ENCODE measurements at regions not wholly inside any gene's neighbourhood (a gene's known extent, or its start where the extent isn't known, plus 50 kb on each side); places are given as distances from the start of the nearest gene placed in this dataset.

DNA sequence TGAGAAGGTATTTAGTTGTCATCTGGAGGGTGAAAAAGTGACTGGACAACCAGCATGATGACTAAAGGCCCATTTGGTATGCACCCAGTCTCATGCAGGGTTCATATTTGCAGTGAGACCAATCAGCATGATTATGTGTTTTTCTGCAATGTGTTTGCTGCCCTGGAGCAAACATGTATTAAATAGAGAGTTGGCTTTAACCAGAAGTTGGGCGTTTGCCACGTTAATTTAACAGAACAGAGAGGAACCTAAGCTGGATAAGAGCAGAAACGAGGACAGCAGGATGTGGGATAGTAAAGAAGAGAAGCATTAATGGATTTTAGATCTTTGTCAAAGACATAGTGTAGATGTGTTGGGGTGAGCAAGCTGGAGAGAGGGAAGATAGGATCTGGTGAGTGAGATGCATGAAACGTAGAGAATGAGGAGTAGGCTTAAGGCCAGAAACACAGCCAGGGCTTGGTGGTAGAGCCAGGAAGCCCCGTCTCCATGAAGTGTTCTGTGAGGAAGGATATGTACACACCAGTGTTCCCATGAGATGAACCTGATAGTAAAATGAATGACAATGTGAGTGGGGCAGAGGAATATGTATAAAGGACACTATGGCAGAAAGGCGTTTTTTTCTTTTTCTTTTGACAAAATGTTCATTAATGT lies 164.0 kb upstream of the PDGFD start:
- no peak for TF ChIP-seq POLR2A (IDR thresholded peaks at IDR 0.05)
- TF ChIP-seq, protein P1, sequence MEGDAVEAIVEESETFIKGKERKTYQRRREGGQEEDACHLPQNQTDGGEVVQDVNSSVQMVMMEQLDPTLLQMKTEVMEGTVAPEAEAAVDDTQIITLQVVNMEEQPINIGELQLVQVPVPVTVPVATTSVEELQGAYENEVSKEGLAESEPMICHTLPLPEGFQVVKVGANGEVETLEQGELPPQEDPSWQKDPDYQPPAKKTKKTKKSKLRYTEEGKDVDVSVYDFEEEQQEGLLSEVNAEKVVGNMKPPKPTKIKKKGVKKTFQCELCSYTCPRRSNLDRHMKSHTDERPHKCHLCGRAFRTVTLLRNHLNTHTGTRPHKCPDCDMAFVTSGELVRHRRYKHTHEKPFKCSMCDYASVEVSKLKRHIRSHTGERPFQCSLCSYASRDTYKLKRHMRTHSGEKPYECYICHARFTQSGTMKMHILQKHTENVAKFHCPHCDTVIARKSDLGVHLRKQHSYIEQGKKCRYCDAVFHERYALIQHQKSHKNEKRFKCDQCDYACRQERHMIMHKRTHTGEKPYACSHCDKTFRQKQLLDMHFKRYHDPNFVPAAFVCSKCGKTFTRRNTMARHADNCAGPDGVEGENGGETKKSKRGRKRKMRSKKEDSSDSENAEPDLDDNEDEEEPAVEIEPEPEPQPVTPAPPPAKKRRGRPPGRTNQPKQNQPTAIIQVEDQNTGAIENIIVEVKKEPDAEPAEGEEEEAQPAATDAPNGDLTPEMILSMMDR (IDR thresholded peaks at IDR 0.05) = no peak
